HG02610 (cell line): ENCODE measurements at regions not wholly inside any gene's neighbourhood (a gene's known extent, or its start where the extent isn't known, plus 50 kb on each side); places are given as distances from the start of the nearest gene placed in this dataset.
"Not testable (repeated sequence)": the region's sequence is repeated elsewhere in the genome, so short reads cannot be mapped to it uniquely, and the experiment has no call there.

ENCODE experiments used
- ATAC-seq: cut with Tn5 transposase; IDR thresholded peaks from one replicate; pipeline ENCODE4 v1.9.1; 2021; ENCODE audit warnings: mild to moderate bottlenecking, moderate library complexity; ENCODE audit not compliant: unreplicated experiment

- ATAC-seq = no peak
Measured at GRCh38 chr11:38191101-38191500, 1593.1 kb upstream of the RAG2 start.

- no peak for ATAC-seq
Measured at GRCh38 chr11:38182126-38182866, 1584.3 kb upstream of the RAG2 start.

- ATAC-seq = no peak
Measured at GRCh38 chr11:38176686-38177322, 1578.8 kb upstream of the RAG2 start.

- ATAC-seq = no peak
Measured at GRCh38 chr11:38173676-38174075, 1575.6 kb upstream of the RAG2 start.

- no peak for ATAC-seq
Measured at GRCh38 chr11:38169286-38169685, 1571.2 kb upstream of the RAG2 start.

DNA sequence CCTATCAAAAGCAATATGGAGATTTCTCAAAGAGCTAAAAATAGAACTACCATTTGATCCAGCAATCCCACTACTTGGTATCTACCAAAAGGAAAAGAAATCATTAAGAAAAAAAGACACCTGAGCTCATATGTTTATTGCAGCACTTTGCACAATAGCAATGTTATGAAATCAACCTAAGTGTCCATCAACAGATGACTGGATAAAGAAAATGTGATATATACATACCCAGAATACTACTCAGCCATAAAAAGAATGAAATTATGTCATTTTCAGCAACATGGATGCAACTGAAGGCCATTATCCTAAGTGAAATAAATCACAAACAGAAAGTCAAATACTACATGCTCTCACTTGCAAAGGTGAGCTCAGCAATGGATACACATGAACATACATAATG, 1565.5 kb upstream of the RAG2 start:
- ATAC-seq = no peak

GRCh38 chr11:38160433-38160832, 1562.4 kb upstream of the RAG2 start:
- no peak for ATAC-seq

DNA sequence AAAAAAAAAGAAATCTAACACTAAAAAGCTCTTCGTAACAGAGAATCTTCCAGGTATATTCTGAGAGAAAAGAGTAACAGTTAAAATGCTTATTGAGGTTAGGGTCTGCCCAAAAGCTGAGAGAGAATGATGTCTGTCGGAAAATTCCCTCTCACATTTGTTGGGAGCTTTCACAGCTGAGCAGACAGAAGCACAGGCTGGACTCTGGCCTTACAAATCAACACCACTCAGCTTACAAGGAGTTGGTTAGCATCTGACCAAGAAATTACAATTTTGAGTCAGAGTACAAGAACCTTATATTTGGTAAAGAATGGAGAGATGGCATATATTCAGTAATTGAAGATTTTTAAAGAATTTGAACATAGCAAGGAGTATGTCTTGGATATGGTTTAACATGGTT, 1561.0 kb upstream of the RAG2 start:
- no peak for ATAC-seq

DNA sequence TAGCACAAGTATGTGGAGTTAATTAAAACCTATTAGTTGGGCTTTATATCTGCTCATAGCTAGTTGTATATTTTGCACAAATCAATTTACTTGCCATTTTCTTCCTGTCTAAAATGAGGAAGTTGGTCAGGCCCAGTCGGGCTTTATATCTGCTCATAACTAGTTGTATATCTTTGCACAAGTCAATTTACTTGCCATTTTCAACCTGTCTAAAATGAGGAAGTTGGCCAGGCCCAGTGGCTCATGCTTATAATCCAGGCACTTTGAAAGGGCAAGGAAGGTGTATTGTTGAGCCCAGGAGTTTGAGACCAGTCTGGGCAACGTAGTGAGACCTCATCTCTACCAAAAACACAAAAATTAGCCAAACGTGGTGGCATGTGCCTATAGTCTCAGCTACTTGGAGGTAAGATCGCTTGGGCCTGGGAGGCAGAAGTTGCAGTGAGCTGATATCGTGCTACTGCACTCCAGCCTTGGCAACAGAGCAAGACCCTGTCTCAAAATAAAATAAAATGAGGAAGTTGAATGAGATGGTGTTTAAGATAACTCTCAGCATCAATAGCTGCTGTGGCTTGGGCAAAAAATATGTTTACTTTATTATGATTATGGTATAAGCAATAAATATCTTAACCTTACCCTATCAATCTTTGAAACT, 1558.6 kb upstream of the RAG2 start:
- no peak for ATAC-seq

GRCh38 chr11:38155856-38156255, 1557.8 kb upstream of the RAG2 start:
- ATAC-seq = no peak

DNA sequence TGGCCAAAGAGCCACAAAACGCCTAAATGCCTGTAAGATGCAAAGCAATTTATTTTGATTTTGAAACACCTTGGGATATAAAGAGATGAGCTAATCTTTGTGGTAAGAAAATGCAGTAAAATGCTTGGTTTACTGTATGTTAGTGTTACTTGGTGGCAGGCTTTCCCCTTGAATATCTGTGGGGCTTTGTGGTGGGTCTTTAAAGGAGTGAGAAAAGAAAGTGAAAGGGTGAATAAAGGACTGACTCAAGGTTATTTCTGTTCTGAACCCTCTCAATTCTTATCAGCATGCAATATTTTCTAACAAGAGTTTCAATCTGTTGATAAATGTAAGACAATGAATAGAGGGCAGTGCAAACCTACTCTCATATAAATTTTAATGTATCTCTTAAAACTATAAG, 1555.9 kb upstream of the RAG2 start:
- ATAC-seq = peak; percentile 69

DNA sequence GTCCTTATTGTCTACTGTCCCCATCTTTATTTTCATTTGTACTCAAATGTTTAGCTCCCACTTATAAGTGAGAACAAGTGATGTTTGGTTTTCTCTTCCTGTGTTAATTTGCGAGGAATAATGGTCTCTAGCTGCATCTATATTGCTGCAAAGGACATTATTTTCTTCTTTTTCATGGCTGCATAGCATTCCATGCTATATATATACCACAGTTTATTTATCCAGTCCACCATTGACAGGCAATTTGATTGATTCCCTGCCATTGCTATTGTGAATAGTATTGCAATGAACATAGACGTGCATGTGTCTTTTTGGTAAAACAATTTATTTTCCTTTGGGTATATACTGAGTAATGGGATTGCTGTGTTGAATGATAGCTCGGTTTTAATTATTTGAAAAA, 1545.8 kb upstream of the RAG2 start:
- no peak for ATAC-seq

- no peak for ATAC-seq
Measured at GRCh38 chr11:38138972-38139371, 1540.9 kb upstream of the RAG2 start.

DNA sequence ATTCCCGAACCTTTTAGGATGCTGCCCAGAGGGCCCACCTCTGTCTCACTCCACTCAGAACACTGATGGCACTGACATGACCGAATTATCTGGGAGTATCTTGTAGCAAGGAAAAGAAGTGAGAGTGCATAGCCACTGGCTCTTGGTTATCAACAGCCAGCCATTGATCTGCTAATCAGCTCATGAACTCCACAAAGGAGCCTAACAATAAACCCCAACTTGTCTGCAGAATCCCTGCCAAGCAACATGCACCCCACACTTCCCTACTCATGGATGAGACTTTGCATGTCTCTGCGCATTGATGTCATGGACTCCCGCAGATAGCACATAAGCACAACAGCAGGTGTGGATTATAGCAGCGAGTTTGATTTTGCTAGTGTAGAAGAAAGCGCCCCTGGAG, 1538.9 kb upstream of the RAG2 start:
- ATAC-seq = no peak

- no peak for ATAC-seq
Measured at GRCh38 chr11:38131535-38131934, 1533.5 kb upstream of the RAG2 start.

- no peak for ATAC-seq
Measured at GRCh38 chr11:38130976-38131375, 1532.9 kb upstream of the RAG2 start.

- ATAC-seq = no peak
Measured at GRCh38 chr11:38130514-38130913, 1532.5 kb upstream of the RAG2 start.

- no peak for ATAC-seq
Measured at GRCh38 chr11:38123673-38124072, 1525.6 kb upstream of the RAG2 start.

- ATAC-seq = not testable (repeated sequence)
Measured at GRCh38 chr11:38116616-38117015, 1518.6 kb upstream of the RAG2 start.

- ATAC-seq = not testable (repeated sequence)
Measured at GRCh38 chr11:38115381-38115780, 1517.3 kb upstream of the RAG2 start.

DNA sequence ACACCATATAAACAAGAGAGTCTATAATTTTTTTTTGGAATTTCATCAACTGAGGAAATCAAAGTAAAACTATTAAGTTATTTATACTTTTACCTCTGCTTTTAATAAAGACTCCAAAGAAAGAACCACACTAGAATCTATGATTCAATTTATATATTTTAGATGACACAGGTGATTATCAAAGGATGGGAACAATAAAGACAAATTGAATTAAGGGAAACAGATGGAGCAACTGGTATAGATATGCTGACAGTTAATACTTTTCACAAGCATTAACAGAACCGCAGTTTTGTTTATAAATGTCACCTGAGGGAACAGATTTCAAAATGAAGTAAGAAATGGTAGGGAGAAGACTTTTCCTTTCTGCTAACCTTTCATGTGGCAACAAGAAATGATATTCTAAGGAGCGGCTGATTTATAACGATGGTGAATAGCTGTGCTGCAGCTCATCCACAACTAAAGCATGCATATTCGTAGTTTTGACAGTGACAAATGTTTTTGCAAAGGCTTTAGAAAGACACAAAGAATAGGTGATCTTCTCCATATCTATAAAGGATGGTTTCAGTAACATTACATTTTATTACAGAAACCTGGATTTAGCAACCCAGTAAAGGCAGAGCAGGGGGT, 1502.9 kb upstream of the RAG2 start:
- ATAC-seq = no peak

DNA sequence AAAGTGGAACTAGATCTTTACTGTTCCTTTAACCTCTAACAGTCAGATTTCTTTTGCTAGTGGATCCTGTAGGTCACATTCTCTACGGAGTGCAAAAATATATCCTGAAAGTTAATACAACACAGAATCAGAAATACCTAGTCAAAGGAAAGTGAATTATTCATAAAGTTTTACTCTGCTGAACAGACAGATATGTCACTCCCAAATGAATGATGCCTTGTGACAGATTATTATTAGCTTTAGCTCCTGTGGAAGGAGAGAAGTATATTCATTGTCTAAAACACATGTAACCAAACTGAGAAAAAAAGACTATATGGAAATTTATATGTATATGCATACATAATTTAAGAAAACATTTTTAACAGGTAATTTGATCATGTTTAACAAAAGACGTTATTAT, 1497.2 kb upstream of the RAG2 start:
- no peak for ATAC-seq
